DOHH2 (cell line): ENCODE measurements at regions not wholly inside any gene's neighbourhood (a gene's known extent, or its start where the extent isn't known, plus 50 kb on each side); places are given as distances from the start of the nearest gene placed in this dataset.

Experiments used
- H3F3A ChIP-seq: fragments of 200-600 bp; sonication (generic), shearing (Covaris generic); 2 replicates; pipeline ENCODE4 v1.6.0; 2016; ENCODE audit warnings: antibody characterized with exemption, mild to moderate bottlenecking; ENCODE audit not compliant: control insufficient read depth, insufficient read depth
- H3K27ac ChIP-seq: fragments of 200-600 bp; sonication (generic); 2 replicates; pipeline ENCODE4 v1.5.1; 2014; ENCODE audit warnings: low read depth, mild to moderate bottlenecking, low read length, moderate library complexity
- H3K27me3 ChIP-seq: fragments of 200-600 bp; sonication (generic); 2 replicates; pipeline ENCODE4 v1.6.1; 2014; ENCODE audit warnings: mild to moderate bottlenecking, low read length, mixed read lengths; ENCODE audit not compliant: control insufficient read depth
- H3K36me3 ChIP-seq: fragments of 200-600 bp; sonication (generic); 2 replicates; pipeline ENCODE4 v1.6.1; 2014; ENCODE audit warnings: mild to moderate bottlenecking, low read length, moderate library complexity, mixed read lengths; ENCODE audit not compliant: control insufficient read depth
- H3K4me1 ChIP-seq: fragments of 200-600 bp; sonication (generic); 2 replicates; pipeline ENCODE4 v1.6.1; 2014; ENCODE audit warnings: mild to moderate bottlenecking, low read length, mixed read lengths; ENCODE audit not compliant: control insufficient read depth
- H3K4me2 ChIP-seq: fragments of 200-600 bp; sonication (generic); 2 replicates; pipeline ENCODE4 v1.6.0; 2014; ENCODE audit warnings: mild to moderate bottlenecking, low read length, moderate library complexity
- H3K4me3 ChIP-seq: fragments of 200-600 bp; sonication (generic); 2 replicates; pipeline ENCODE4 v1.5.1; 2014; ENCODE audit warnings: mild to moderate bottlenecking, low read length, mixed read lengths
- H3K79me2 ChIP-seq: fragments of 200-600 bp; sonication (generic); 2 replicates; pipeline ENCODE4 v1.6.1; 2014; ENCODE audit warnings: mild to moderate bottlenecking, low read length, mixed read lengths; ENCODE audit not compliant: control insufficient read depth
- H3K9me2 ChIP-seq: fragments of 200-600 bp; sonication (generic); replicated peaks from 2 replicates; pipeline ENCODE4 v1.6.1; 2014; ENCODE audit warnings: mild to moderate bottlenecking, low read length, mixed read lengths; ENCODE audit not compliant: control insufficient read depth
- H3K9me3 ChIP-seq: fragments of 200-600 bp; sonication (generic); 2 replicates; pipeline ENCODE4 v1.6.1; 2014; ENCODE audit warnings: antibody characterized with exemption, low read length, mixed read lengths; ENCODE audit not compliant: control insufficient read depth, insufficient read depth
- H4K20me1 ChIP-seq: fragments of 200-600 bp; sonication (generic); 2 replicates; pipeline ENCODE4 v1.6.0; 2014; ENCODE audit warnings: low read depth, mild to moderate bottlenecking, antibody characterized with exemption, low read length, moderate library complexity; ENCODE audit not compliant: control insufficient read depth, insufficient read depth
- CTCF ChIP-seq: fragments of 200-600 bp; sonication (generic); IDR thresholded peaks from one replicate; pipeline ENCODE4 v1.5.1; 2014; ENCODE audit warnings: antibody characterized with exemption, mild to moderate bottlenecking, low read depth, low read length; ENCODE audit not compliant: poor library complexity, severe bottlenecking
- EZH2phosphoT487 ChIP-seq: fragments of 200-600 bp; sonication (generic); IDR thresholded peaks from 2 replicates; pipeline ENCODE4 v1.6.1; 2017; ENCODE audit warnings: borderline replicate concordance, mild to moderate bottlenecking, antibody characterized with exemption, low read length, moderate library complexity, mixed read lengths

- Histone ChIP-seq H3K27me3 (no peaks in the 10 kb centered on the region), H3K9me3 (no peaks in the 10 kb centered on the region), H3K4me1 (peaks cover 20% of the 10 kb centered on the region), H3K9me2 (no peaks in the 10 kb centered on the region), H3K4me3 (no peak overlapping the region), H3F3A (no peaks in the 10 kb centered on the region; the same call in 1 of the 2 replicates), H3K27ac (no peak overlapping the region), H3K4me2 (no peak overlapping the region), H3K36me3 (no peaks in the 10 kb centered on the region), H4K20me1 (no peaks in the 10 kb centered on the region), H3K79me2 (no peaks in the 10 kb centered on the region)
- no peak for TF ChIP-seq CTCF
- no peak for TF ChIP-seq EZH2phosphoT487
These were observed 156.0 kb upstream of the PLEKHG7 start for GRCh38 chr12:92546635-92547348.

GRCh38 chr12:92546259-92546634, 156.5 kb upstream of the PLEKHG7 start:
- no peak overlapping the region for H3K4me3 ChIP-seq
- H3F3A ChIP-seq = no peaks in the 10 kb centered on the region; the same call in 1 of the 2 replicates
- no peaks in the 10 kb centered on the region for H3K27me3 ChIP-seq
- TF ChIP-seq EZH2phosphoT487 (no peak), CTCF (no peak)
- no peak overlapping the region for H3K4me2 ChIP-seq
- no peaks in the 10 kb centered on the region for H3K79me2 ChIP-seq
- H3K9me3 ChIP-seq = no peaks in the 10 kb centered on the region
- no peaks in the 10 kb centered on the region for H3K9me2 ChIP-seq
- H3K4me1 ChIP-seq = peaks cover 19% of the 10 kb centered on the region
- H3K36me3 ChIP-seq = no peaks in the 10 kb centered on the region
- no peaks in the 10 kb centered on the region for H4K20me1 ChIP-seq
- no peak overlapping the region for H3K27ac ChIP-seq

- Histone ChIP-seq H3K9me2 (no peaks in the 10 kb centered on the region), H3K27me3 (no peaks in the 10 kb centered on the region), H3K4me2 (peak overlapping the region; percentile 49), H3K4me3 (peak overlapping the region; percentile 17; the same call in 1 of the 2 replicates), H3F3A (no peaks in the 10 kb centered on the region; the same call in 1 of the 2 replicates), H3K36me3 (no peaks in the 10 kb centered on the region), H3K79me2 (no peaks in the 10 kb centered on the region), H3K9me3 (no peaks in the 10 kb centered on the region), H3K4me1 (peaks cover 38% of the 10 kb centered on the region), H3K27ac (no peak overlapping the region), H4K20me1 (no peaks in the 10 kb centered on the region)
- no peak for TF ChIP-seq CTCF
- no peak for TF ChIP-seq EZH2phosphoT487
These were observed 158.5 kb upstream of the PLEKHG7 start for GRCh38 chr12:92544322-92544721.
